ENCODE measurements at regions not wholly inside any gene's neighbourhood (a gene's known extent, or its start where the extent isn't known, plus 50 kb on each side); places are given as distances from the start of the nearest gene placed in this dataset.

GRCh38 chr5:165015547-165015946 lies 1510.1 kb downstream of the MAT2B start:
- TF ChIP-seq POLR2A (IDR thresholded peaks at IDR 0.05) (no peak), CTCF (IDR thresholded peaks at IDR 0.05) (no peak)
- no peaks in the 10 kb centered on the region for H3K36me3 ChIP-seq
- H3K4me3 ChIP-seq = no peak overlapping the region
- 19% methylated on average over 4 of the region's 4 CpGs for WGBS (ENCODE audit: insufficient coverage, low coverage, low lambda C conversion rate, missing lambda C conversion rate)
- H3K27ac ChIP-seq = no peak overlapping the region
- H3K9me3 ChIP-seq = no peaks in the 10 kb centered on the region
- DNase-seq (no peak), ATAC-seq (no peak)
- intact Hi-C loops (cut with DNase I) = no loop called here
- no peaks in the 10 kb centered on the region for H3K4me1 ChIP-seq
- H3K27me3 ChIP-seq = no peaks in the 10 kb centered on the region

- H3K4me3 ChIP-seq = no peak overlapping the region
- intact Hi-C loops (cut with DNase I) = no loop called here
- ATAC-seq = no peak
- H3K36me3 ChIP-seq = no peaks in the 10 kb centered on the region
- H3K27me3 ChIP-seq = no peaks in the 10 kb centered on the region
- no peaks in the 10 kb centered on the region for H3K4me1 ChIP-seq
- TF ChIP-seq CTCF (IDR thresholded peaks at IDR 0.05) (no peak), POLR2A (IDR thresholded peaks at IDR 0.05) (no peak)
- WGBS (ENCODE audit: insufficient coverage, low coverage, low lambda C conversion rate, missing lambda C conversion rate) = 62% methylated on average over 1 of the region's 1 CpG
- no peak overlapping the region for H3K27ac ChIP-seq
- no peak for DNase-seq
- H3K9me3 ChIP-seq = no peaks in the 10 kb centered on the region
Measured at GRCh38 chr5:165026971-165027370, 1521.6 kb downstream of the MAT2B start.

GRCh38 chr5:165028356-165028755 lies 1522.9 kb downstream of the MAT2B start:
- H3K27me3 ChIP-seq = no peaks in the 10 kb centered on the region
- H3K27ac ChIP-seq = no peak overlapping the region
- no peak overlapping the region for H3K4me3 ChIP-seq
- DNase-seq (no peak), ATAC-seq (no peak)
- H3K9me3 ChIP-seq = no peaks in the 10 kb centered on the region
- no peak for TF ChIP-seq POLR2A (IDR thresholded peaks at IDR 0.05)
- TF ChIP-seq CTCF (IDR thresholded peaks at IDR 0.05) = no peak
- WGBS (ENCODE audit: insufficient coverage, low coverage, low lambda C conversion rate, missing lambda C conversion rate) = 14% methylated on average over 2 of the region's 2 CpGs
- no peaks in the 10 kb centered on the region for H3K36me3 ChIP-seq
- no peaks in the 10 kb centered on the region for H3K4me1 ChIP-seq
- intact Hi-C loops (cut with DNase I) = no loop called here

GRCh38 chr5:165029099-165029870 lies 1523.9 kb downstream of the MAT2B start:
- Histone ChIP-seq H3K27me3 (no peaks in the 10 kb centered on the region), H3K4me1 (no peaks in the 10 kb centered on the region), H3K4me3 (no peak overlapping the region), H3K9me3 (no peaks in the 10 kb centered on the region), H3K27ac (no peak overlapping the region), H3K36me3 (no peaks in the 10 kb centered on the region)
- WGBS (ENCODE audit: insufficient coverage, low coverage, low lambda C conversion rate, missing lambda C conversion rate) = 34% methylated on average over 2 of the region's 3 CpGs
- ATAC-seq (peak in 1 of 4 donors; percentile 52), DNase-seq (no peak)
- intact Hi-C loops (cut with DNase I) = no loop called here
- TF ChIP-seq CTCF (IDR thresholded peaks at IDR 0.05) (no peak), POLR2A (IDR thresholded peaks at IDR 0.05) (no peak)
